Tibial nerve (tissue), 4 donors: ENCODE measurements at regions not wholly inside any gene's neighbourhood (a gene's known extent, or its start where the extent isn't known, plus 50 kb on each side); places are given as distances from the start of the nearest gene placed in this dataset.

Experiments used
- DNase-seq, 2 donors: peaks; one replicate each; pipeline ENCODE4 v3.0.0-alpha.2; 2019; ENCODE audit warnings: low spot score in 2 of 2
- H3K27ac ChIP-seq, 4 donors: fragments of 200-600 bp; sonication (generic) in 3 of 4; one replicate each; pipeline ENCODE4 v1.5.1; 2017 to 2019; ENCODE audit warnings: mild to moderate bottlenecking in 1 of 4
- H3K27me3 ChIP-seq, 2 donors: fragments of 200-600 bp; sonication (generic) in 1 of 2; one replicate each; pipeline versions ENCODE4 v1.5.1 to v1.6.0; 2017 to 2019
- H3K36me3 ChIP-seq, 3 donors: fragments of 200-600 bp; sonication (generic); one replicate each; pipeline ENCODE4 v1.5.1; 2018 to 2019
- H3K4me1 ChIP-seq, 4 donors: fragments of 200-600 bp; sonication (generic) in 3 of 4; one replicate each; pipeline ENCODE4 v1.5.1; 2017 to 2019
- H3K4me3 ChIP-seq, 4 donors: fragments of 200-600 bp; sonication (generic) in 3 of 4; one replicate each; pipeline ENCODE4 v1.5.1; 2017 to 2019; ENCODE audit warnings: mild to moderate bottlenecking in 1 of 4, moderate library complexity in 1 of 4
- H3K9me3 ChIP-seq, 4 donors: fragments of 200-600 bp; sonication (generic) in 3 of 4; one replicate each; pipeline ENCODE4 v1.5.1; 2017 to 2019
- CTCF ChIP-seq, 5 experiments: fragments of 200-600 bp in 3 of 5; fragments of 450-650 bp in 2 of 5; sonication (generic) in 3 of 5; IDR thresholded peaks; one replicate each; pipeline ENCODE4 v1.5.1; 2016 to 2019; ENCODE audit warnings: antibody characterized with exemption in 5 of 5, mild to moderate bottlenecking in 3 of 5, moderate library complexity in 2 of 5
- EP300 ChIP-seq, 2 donors: sonication (generic); formaldehyde crosslinking; IDR thresholded peaks; one replicate each; pipeline ENCODE4 v1.6.1; 2017; ENCODE audit warnings: antibody characterized with exemption in 2 of 2, mild to moderate bottlenecking in 1 of 2
- POLR2A ChIP-seq, 2 donors: fragments of 450-650 bp; IDR thresholded peaks; one replicate each; pipeline ENCODE4 v1.6.1; 2017; ENCODE audit warnings: antibody characterized with exemption in 2 of 2, mild to moderate bottlenecking in 2 of 2, moderate library complexity in 2 of 2
- WGBS, 2 donors: methylation state at CpG; one replicate each; pipeline ENCODE4 v1.1.5; 2018; 5-methylcytosine and 5-hydroxymethylcytosine counted together

GRCh38 chr15:98427321-98427720 lies 221.0 kb upstream of the IGF1R start:
- DNase-seq = no peak
- no peaks in the 10 kb centered on the region for H3K9me3 ChIP-seq
- no peak overlapping the region for H3K27ac ChIP-seq
- peaks cover 0 to 39% of the 10 kb centered on the region in 2 donors for H3K27me3 ChIP-seq
- no peaks in the 10 kb centered on the region for H3K36me3 ChIP-seq
- WGBS, 2 donors = 41 to 49% methylated on average over 8 of the region's 8 CpGs
- no peak for TF ChIP-seq POLR2A (IDR thresholded peaks at IDR 0.05)
- TF ChIP-seq CTCF (IDR thresholded peaks at IDR 0.05) = no peak
- no peak for TF ChIP-seq EP300 (IDR thresholded peaks at IDR 0.05)
- no peak overlapping the region for H3K4me3 ChIP-seq
- peaks cover 0 to 11% (median 2%) of the 10 kb centered on the region in 4 donors for H3K4me1 ChIP-seq

GRCh38 chr15:98428253-98428989 lies 219.9 kb upstream of the IGF1R start:
- peaks cover 0 to 28% of the 10 kb centered on the region in 2 donors for H3K27me3 ChIP-seq
- WGBS, 2 donors = 2 to 4% methylated on average over 22 to 40 of the region's 49 CpGs
- H3K36me3 ChIP-seq = no peaks in the 10 kb centered on the region
- peak overlapping the region in 2 of 4 donors; percentile 69 to 75 for H3K27ac ChIP-seq
- peak; percentile 61 to 81 for DNase-seq
- peak overlapping the region; percentile 9 to 49 (median 37) for H3K4me3 ChIP-seq
- no peaks in the 10 kb centered on the region for H3K9me3 ChIP-seq
- H3K4me1 ChIP-seq = peaks cover 0 to 11% (median 2%) of the 10 kb centered on the region in 4 donors
- TF ChIP-seq POLR2A (IDR thresholded peaks at IDR 0.05) (no peak), EP300 (IDR thresholded peaks at IDR 0.05) (no peak), CTCF (IDR thresholded peaks at IDR 0.05) (peak; percentile 83 to 89 (median 85))

GRCh38 chr15:98431171-98431570 lies 217.2 kb upstream of the IGF1R start:
- WGBS, 2 donors = 88 to 90% methylated on average over 5 to 8 of the region's 9 CpGs
- DNase-seq = no peak
- peaks cover 0 to 24% of the 10 kb centered on the region in 2 donors for H3K27me3 ChIP-seq
- no peaks in the 10 kb centered on the region for H3K9me3 ChIP-seq
- H3K4me1 ChIP-seq = peaks cover 0 to 11% (median 2%) of the 10 kb centered on the region in 4 donors
- H3K36me3 ChIP-seq = no peaks in the 10 kb centered on the region
- no peak overlapping the region for H3K4me3 ChIP-seq
- no peak overlapping the region for H3K27ac ChIP-seq
- no peak for TF ChIP-seq EP300 (IDR thresholded peaks at IDR 0.05)

- H3K4me3 ChIP-seq = no peak overlapping the region
Observed at GRCh38 chr15:98433346-98433745, 215.0 kb upstream of the IGF1R start.

GRCh38 chr15:98433856-98434255 lies 214.5 kb upstream of the IGF1R start:
- 83 to 85% methylated on average over 10 of the region's 10 CpGs for WGBS, 2 donors
- Histone ChIP-seq H3K4me1 (no peaks in the 10 kb centered on the region), H3K9me3 (no peaks in the 10 kb centered on the region), H3K27ac (no peak overlapping the region), H3K4me3 (no peak overlapping the region), H3K36me3 (no peaks in the 10 kb centered on the region), H3K27me3 (peaks cover 0 to 4% of the 10 kb centered on the region in 2 donors)
- no peak for DNase-seq
- no peak for TF ChIP-seq POLR2A (IDR thresholded peaks at IDR 0.05)
- no peak for TF ChIP-seq EP300 (IDR thresholded peaks at IDR 0.05)
- TF ChIP-seq CTCF (IDR thresholded peaks at IDR 0.05) = no peak

More at GRCh38 chr15:98433346-98433745, 215.0 kb upstream of the IGF1R start:
- no peak overlapping the region for H3K27ac ChIP-seq
- no peak for TF ChIP-seq EP300 (IDR thresholded peaks at IDR 0.05)
- no peak for TF ChIP-seq CTCF (IDR thresholded peaks at IDR 0.05)
- no peak for TF ChIP-seq POLR2A (IDR thresholded peaks at IDR 0.05)
- 62 to 89% methylated on average over 6 of the region's 6 CpGs for WGBS, 2 donors
- DNase-seq = no peak
- peaks cover 0 to 4% of the 10 kb centered on the region in 2 donors for H3K27me3 ChIP-seq
- H3K36me3 ChIP-seq = no peaks in the 10 kb centered on the region
- peaks cover 0 to under 1% (median 0%) of the 10 kb centered on the region in 4 donors for H3K4me1 ChIP-seq
- H3K9me3 ChIP-seq = no peaks in the 10 kb centered on the region
